Transverse colon (tissue), 3 donors: ENCODE measurements at regions not wholly inside any gene's neighbourhood (a gene's known extent, or its start where the extent isn't known, plus 50 kb on each side); places are given as distances from the start of the nearest gene placed in this dataset.

Experiments used
- EP300 ChIP-seq: sonication (generic); formaldehyde crosslinking; IDR thresholded peaks from one replicate; pipeline ENCODE4 v1.6.1; 2017; ENCODE audit warnings: antibody characterized with exemption, low read depth
- TF ChIP-seq, protein P1 (sequence below), 5 experiments: fragments of 200-600 bp in 3 of 5; fragments of 450-650 bp in 2 of 5; sonication (generic) in 3 of 5; IDR thresholded peaks; 1 replicate in 2 of 5; 2 replicates in 3 of 5; pipeline ENCODE4 v1.5.1; 2016 to 2017; ENCODE audit warnings: antibody characterized with exemption in 5 of 5, inconsistent platforms in 3 of 5, mild to moderate bottlenecking in 2 of 5, moderate library complexity in 1 of 5

- TF ChIP-seq EP300: no peak
- TF ChIP-seq, protein P1, sequence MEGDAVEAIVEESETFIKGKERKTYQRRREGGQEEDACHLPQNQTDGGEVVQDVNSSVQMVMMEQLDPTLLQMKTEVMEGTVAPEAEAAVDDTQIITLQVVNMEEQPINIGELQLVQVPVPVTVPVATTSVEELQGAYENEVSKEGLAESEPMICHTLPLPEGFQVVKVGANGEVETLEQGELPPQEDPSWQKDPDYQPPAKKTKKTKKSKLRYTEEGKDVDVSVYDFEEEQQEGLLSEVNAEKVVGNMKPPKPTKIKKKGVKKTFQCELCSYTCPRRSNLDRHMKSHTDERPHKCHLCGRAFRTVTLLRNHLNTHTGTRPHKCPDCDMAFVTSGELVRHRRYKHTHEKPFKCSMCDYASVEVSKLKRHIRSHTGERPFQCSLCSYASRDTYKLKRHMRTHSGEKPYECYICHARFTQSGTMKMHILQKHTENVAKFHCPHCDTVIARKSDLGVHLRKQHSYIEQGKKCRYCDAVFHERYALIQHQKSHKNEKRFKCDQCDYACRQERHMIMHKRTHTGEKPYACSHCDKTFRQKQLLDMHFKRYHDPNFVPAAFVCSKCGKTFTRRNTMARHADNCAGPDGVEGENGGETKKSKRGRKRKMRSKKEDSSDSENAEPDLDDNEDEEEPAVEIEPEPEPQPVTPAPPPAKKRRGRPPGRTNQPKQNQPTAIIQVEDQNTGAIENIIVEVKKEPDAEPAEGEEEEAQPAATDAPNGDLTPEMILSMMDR (IDR thresholded peaks at IDR 0.05): no peak
These were observed 194.9 kb downstream of the RBFOX3 start for GRCh38 chr17:79415909-79416308.
